H1 (cell line): ENCODE measurements at regions not wholly inside any gene's neighbourhood (a gene's known extent, or its start where the extent isn't known, plus 50 kb on each side); places are given as distances from the start of the nearest gene placed in this dataset.

Experiments used
- CTCF ChIA-PET: fragments of 300-600 bp; sonication (Branson Sonifier 250); formaldehyde crosslinking; loops from one replicate; lab custom pipeline; 2021; ENCODE audit not compliant: partially characterized antibody; lab: Charles Lee
- POLR2A ChIA-PET: fragments of 300-600 bp; sonication (Branson Sonifier 250); formaldehyde crosslinking; loops from one replicate; lab custom pipeline; 2021; ENCODE audit warnings: inconsistent platforms; ENCODE audit not compliant: partially characterized antibody; lab: Charles Lee
- DNase-seq, 2 experiments: peaks; one replicate each; pipeline versions ENCODE4 v3.0.0 to v3.0.0-alpha.2; 2010 to 2022; ENCODE audit warnings: low spot score in 2 of 2, low read depth in 1 of 2, mixed read lengths in 1 of 2
- FAIRE-seq: peaks from 2 replicates; lab custom pipeline; 2011; peaks lifted over from hg19 to GRCh38; lab: Jason Lieb, UNC
- H2AFZ ChIP-seq: 2 replicates; pipeline ENCODE4 v1.8.1; 2012; ENCODE audit warnings: low read length, inconsistent platforms
- H2AK5ac ChIP-seq: 2 replicates; pipeline ENCODE4 v1.6.1; 2013; ENCODE audit warnings: low read depth, low read length
- H2BK120ac ChIP-seq: replicated peaks from 2 replicates; pipeline ENCODE3; 2013; ENCODE audit warnings: low read depth, low read length, inconsistent platforms
- H2BK12ac ChIP-seq: 2 replicates; pipeline ENCODE4 v1.6.1; 2013; ENCODE audit warnings: low read depth, low read length
- H2BK15ac ChIP-seq: 2 replicates; pipeline ENCODE4 v1.6.1; 2013; ENCODE audit warnings: low read length
- H2BK20ac ChIP-seq: 2 replicates; pipeline ENCODE4 v1.6.1; 2013; ENCODE audit warnings: low read length
- H2BK5ac ChIP-seq: 2 replicates; pipeline ENCODE4 v1.6.1; 2013; ENCODE audit warnings: low read depth, low read length
- H3K14ac ChIP-seq: 2 replicates; pipeline ENCODE4 v1.6.1; 2013; ENCODE audit warnings: inconsistent platforms; ENCODE audit not compliant: insufficient read length
- H3K18ac ChIP-seq: 2 replicates; pipeline ENCODE4 v1.6.1; 2013; ENCODE audit warnings: low read length; ENCODE audit errors: extremely low read depth
- H3K23ac ChIP-seq: 2 replicates; pipeline ENCODE4 v1.6.1; 2013; ENCODE audit warnings: inconsistent platforms; ENCODE audit not compliant: insufficient read length
- H3K23me2 ChIP-seq: 2 replicates; pipeline ENCODE4 v1.6.1; 2013; ENCODE audit warnings: low read depth, low read length
- H3K27ac ChIP-seq: 2 replicates; pipeline ENCODE4 v1.6.1; 2011; ENCODE audit warnings: low read depth, low read length, inconsistent platforms
- H3K27me3 ChIP-seq, 4 experiments: replicated peaks in 1 of 4; 1 replicate in 1 of 4; 2 replicates in 3 of 4; pipeline versions ENCODE4 v1.6.1 to v1.8.1; 2011 to 2013; ENCODE audit warnings: low read length in 3 of 4, mild to moderate bottlenecking in 3 of 4, inconsistent platforms in 2 of 4, mixed read lengths in 2 of 4, moderate library complexity in 1 of 4; ENCODE audit not compliant: control insufficient read depth in 3 of 4, insufficient read depth in 3 of 4; ENCODE audit errors: extremely low read depth in 1 of 4
- H3K36me3 ChIP-seq, 4 experiments: 2 replicates each; pipeline versions ENCODE4 v1.6.1 to v1.8.1; 2011 to 2013; ENCODE audit warnings: mild to moderate bottlenecking in 4 of 4, low read length in 3 of 4, moderate library complexity in 2 of 4, control low read depth in 1 of 4, inconsistent platforms in 1 of 4; ENCODE audit not compliant: insufficient read depth in 4 of 4, control insufficient read depth in 2 of 4
- H3K4ac ChIP-seq: replicated peaks from 2 replicates; pipeline ENCODE3; 2013; ENCODE audit warnings: low read length, low read depth, mixed read lengths, inconsistent platforms; ENCODE audit not compliant: insufficient read length
- H3K4me1 ChIP-seq, 4 experiments: replicated peaks in 1 of 4; 1 replicate in 1 of 4; 2 replicates in 3 of 4; pipeline versions ENCODE4 v1.6.1 to v1.8.1; 2011 to 2013; ENCODE audit warnings: low read length in 3 of 4, inconsistent platforms in 2 of 4, mixed read lengths in 1 of 4; ENCODE audit not compliant: insufficient read depth in 4 of 4, control insufficient read depth in 3 of 4
- H3K4me2 ChIP-seq, 2 experiments: 2 replicates each; pipeline versions ENCODE4 v1.6.1 to v1.8.1; 2011 to 2013; ENCODE audit warnings: low read depth in 2 of 2, low read length in 2 of 2, control low read depth in 1 of 2, inconsistent platforms in 1 of 2, mild to moderate bottlenecking in 1 of 2; ENCODE audit not compliant: insufficient read depth in 1 of 2
- H3K4me3 ChIP-seq, 4 experiments: fragments of 200-600, 300-600 bp in 1 of 4; sonication (generic), shearing (Covaris generic), sonication (Bioruptor Twin) in 1 of 4; 2 replicates each; pipeline versions ENCODE4 v1.5.1 to v1.8.1; 2011 to 2016; ENCODE audit warnings: low read length in 4 of 4, low read depth in 3 of 4, control low read depth in 2 of 4, inconsistent platforms in 2 of 4, mild to moderate bottlenecking in 2 of 4, mixed read lengths in 1 of 4, moderate library complexity in 1 of 4; ENCODE audit not compliant: insufficient read depth in 2 of 4; ENCODE audit errors: extremely low read depth in 1 of 4
- H3K56ac ChIP-seq: replicated peaks from 2 replicates; pipeline ENCODE3; 2013; ENCODE audit warnings: low read depth, mild to moderate bottlenecking, mixed read lengths, low read length, inconsistent platforms; ENCODE audit not compliant: insufficient read length
- H3K79me1 ChIP-seq: 2 replicates; pipeline ENCODE4 v1.6.1; 2013; ENCODE audit warnings: low read depth, low read length, control low read depth
- H3K79me2 ChIP-seq, 2 experiments: 2 replicates each; pipeline versions ENCODE4 v1.6.1 to v1.8.1; 2012 to 2013; ENCODE audit warnings: low read length in 2 of 2, mild to moderate bottlenecking in 2 of 2, inconsistent platforms in 1 of 2; ENCODE audit not compliant: insufficient read depth in 2 of 2, control insufficient read depth in 1 of 2
- H3K9ac ChIP-seq, 4 experiments: replicated peaks in 1 of 4; 1 replicate in 1 of 4; 2 replicates in 3 of 4; pipeline versions ENCODE4 v1.6.1 to v1.8.1; 2011 to 2013; ENCODE audit warnings: low read depth in 3 of 4, low read length in 3 of 4, control low read depth in 2 of 4, mild to moderate bottlenecking in 2 of 4, moderate library complexity in 2 of 4, inconsistent platforms in 1 of 4; ENCODE audit errors: extremely low read depth in 1 of 4
- H3K9me3 ChIP-seq, 2 experiments: 2 replicates each; pipeline versions ENCODE4 v1.6.1 to v1.8.1; 2012 to 2013; ENCODE audit warnings: mild to moderate bottlenecking in 2 of 2, moderate library complexity in 2 of 2, control low read depth in 1 of 2, inconsistent platforms in 1 of 2, low read depth in 1 of 2, low read length in 1 of 2, mixed read lengths in 1 of 2; ENCODE audit not compliant: insufficient read depth in 2 of 2
- H4K20me1 ChIP-seq, 2 experiments: replicated peaks in 1 of 2; 2 replicates each; pipeline versions ENCODE3 to v1.8.1; 2011 to 2013; ENCODE audit warnings: inconsistent platforms in 2 of 2, low read length in 2 of 2, mild to moderate bottlenecking in 1 of 2; ENCODE audit not compliant: insufficient read depth in 2 of 2, control insufficient read depth in 1 of 2
- H4K5ac ChIP-seq: 2 replicates; pipeline ENCODE4 v1.6.1; 2013; ENCODE audit warnings: low read length, low read depth, mixed read lengths, inconsistent platforms; ENCODE audit not compliant: insufficient read length
- H4K8ac ChIP-seq: 2 replicates; pipeline ENCODE4 v1.8.0; 2013; ENCODE audit warnings: mild to moderate bottlenecking, moderate library complexity, low read length, inconsistent platforms; ENCODE audit not compliant: insufficient read depth; ENCODE audit errors: extremely low read depth
- H4K91ac ChIP-seq: replicated peaks from 2 replicates; pipeline ENCODE3; 2013; ENCODE audit warnings: low read length, mixed read lengths, inconsistent platforms; ENCODE audit not compliant: insufficient read length
- CTCF ChIP-seq, 3 experiments: IDR thresholded peaks; 1 replicate in 2 of 3; 2 replicates in 1 of 3; pipeline versions ENCODE4 v1.5.1 to v1.6.1; 2011; ENCODE audit warnings: low read length in 3 of 3, mild to moderate bottlenecking in 3 of 3, inconsistent platforms in 2 of 3, low read depth in 1 of 3, moderate library complexity in 1 of 3; ENCODE audit not compliant: insufficient read depth in 1 of 3; ENCODE audit errors: control extremely low read depth in 1 of 3
- RAD21 ChIP-seq, 2 experiments: IDR thresholded peaks in 1 of 2; conservative IDR thresholded peaks in 1 of 2; 2 replicates each; pipeline ENCODE4 v1.6.1; 2011; ENCODE audit warnings: low read depth in 2 of 2, low read length in 2 of 2, improper control_type of control experiment in 1 of 2, inconsistent platforms in 1 of 2, mild to moderate bottlenecking in 1 of 2, moderate library complexity in 1 of 2
- SRF ChIP-seq: IDR thresholded peaks from 2 replicates; pipeline ENCODE4 v1.6.1; 2011; ENCODE audit warnings: mild to moderate bottlenecking, low read depth, low read length, moderate library complexity
- WGBS, 2 experiments: shearing (Covaris generic) in 1 of 2; methylation state at CpG; one replicate each; pipeline versions ENCODE4 v1.1.6 to v1.1.7; 2013 to 2015; ENCODE audit warnings: low lambda C conversion rate in 2 of 2, mixed read lengths in 2 of 2, inconsistent platforms in 1 of 2, low coverage in 1 of 2, missing lambda C conversion rate in 1 of 2; ENCODE audit not compliant: insufficient replicate concordance in 2 of 2, insufficient coverage in 1 of 2, insufficient read length in 1 of 2; ENCODE audit errors: extremely low coverage in 1 of 2, missing lambda C conversion rate in 1 of 2; 5-methylcytosine and 5-hydroxymethylcytosine counted together

GRCh38 chr2:52810460-52810859 lies 957.1 kb upstream of the CHAC2 start:
- no peaks in the 10 kb centered on the region for H3K79me1 ChIP-seq
- DNase-seq, result no peak
- ChIA-PET POLR2A (no interaction called here), CTCF (interaction anchor here (0.6 to 2.4 kb wide), 9 partner anchors 10 to 458 kb away, joined by 3 to 16 read pairs (median 3); no protein-coding TSS in a partner anchor)
- H3K27me3 ChIP-seq, result no peaks in the 10 kb centered on the region
- H2BK15ac ChIP-seq, result no peak overlapping the region
- H3K14ac ChIP-seq, result no peak overlapping the region
- H2BK5ac ChIP-seq, result no peak overlapping the region
- TF ChIP-seq CTCF (IDR thresholded peaks at IDR 0.05; ENCODE audit: control extremely low read depth in 1 of 3, insufficient read depth in 1 of 3, low read depth in 1 of 3, low read length in 3 of 3), result peak in 2 of 3 experiments; percentile 15 to 44; a peak in 2 of 4 replicates
- TF ChIP-seq RAD21 (IDR thresholded peaks at IDR 0.05 in 1 of 2, conservative IDR thresholded peaks at IDR 0.05 in 1 of 2; ENCODE audit: low read depth in 2 of 2, low read length in 2 of 2), result peak; percentile 64 to 70
- TF ChIP-seq SRF, result no peak
- H2BK20ac ChIP-seq, result no peak overlapping the region
- no peak overlapping the region for H2BK12ac ChIP-seq
- no peak overlapping the region for H3K4me3 ChIP-seq
- no peak overlapping the region for H3K27ac ChIP-seq
- no peak overlapping the region for H4K8ac ChIP-seq
- H2BK120ac ChIP-seq, result no peak overlapping the region
- no peaks in the 10 kb centered on the region for H3K36me3 ChIP-seq
- no peak overlapping the region for H3K23ac ChIP-seq
- no peaks in the 10 kb centered on the region for H4K20me1 ChIP-seq
- no peak overlapping the region for H2AK5ac ChIP-seq
- no peak overlapping the region for H3K18ac ChIP-seq
- H3K4me2 ChIP-seq, result no peak overlapping the region
- no peaks in the 10 kb centered on the region for H3K9me3 ChIP-seq
- no peak for FAIRE-seq
- no peak overlapping the region for H3K56ac ChIP-seq
- 44% methylated on average over 4 of the region's 4 CpGs; no CpG with 5 or more reads in 1 of the 2 experiments for WGBS, 2 experiments
- H4K5ac ChIP-seq, result no peak overlapping the region
- H2AFZ ChIP-seq, result peak overlapping the region; percentile 92; the same call in 1 of the 2 replicates
- H3K4ac ChIP-seq, result no peak overlapping the region
- no peak overlapping the region for H4K91ac ChIP-seq
- H3K79me2 ChIP-seq, result no peaks in the 10 kb centered on the region
- H3K23me2 ChIP-seq, result no peaks in the 10 kb centered on the region
- no peak overlapping the region for H3K9ac ChIP-seq
- H3K4me1 ChIP-seq, result no peaks in the 10 kb centered on the region
